SK-N-SH treated with all-trans-retinoic acid at 6 μM for 48 hours (cell line): ENCODE measurements at regions not wholly inside any gene's neighbourhood (a gene's known extent, or its start where the extent isn't known, plus 50 kb on each side); places are given as distances from the start of the nearest gene placed in this dataset.

Experiments
- ATAC-seq: fragments of 200-7000 bp; cut with Tn5 transposase; 3 replicates; pipeline ENCODE4 v1.9.1; 2020; ENCODE audit warnings: mild to moderate bottlenecking, moderate library complexity
- ARNTL ChIP-seq: fragments of 450-650 bp; formaldehyde crosslinking; IDR thresholded peaks from 2 replicates; pipeline ENCODE4 v1.5.0; 2020; ENCODE audit warnings: low read depth, mild to moderate bottlenecking, moderate library complexity, borderline replicate concordance
- BACH2 ChIP-seq: fragments of 250-450 bp; sonication (Bioruptor Pico); IDR thresholded peaks from 2 replicates; pipeline ENCODE4 v1.9.0; 2021; ENCODE audit warnings: mild to moderate bottlenecking, borderline replicate concordance
- CREB5 ChIP-seq: fragments of 250-450 bp; sonication (Bioruptor Pico); IDR thresholded peaks from 2 replicates; pipeline ENCODE4 v1.5.1; 2020; ENCODE audit warnings: low read depth, mild to moderate bottlenecking, moderate library complexity
- CSRNP3 ChIP-seq: fragments of 250-450 bp; sonication (Bioruptor Pico); IDR thresholded peaks from 2 replicates; pipeline ENCODE4 v1.5.1; 2021; ENCODE audit warnings: mild to moderate bottlenecking, moderate library complexity
- ESRRG ChIP-seq: fragments of 250-450 bp; sonication (Bioruptor Pico); IDR thresholded peaks from 2 replicates; pipeline ENCODE4 v1.6.1; 2021; ENCODE audit warnings: mild to moderate bottlenecking
- GLIS3 ChIP-seq: fragments of 250-450 bp; sonication (Bioruptor Pico); IDR thresholded peaks from 2 replicates; pipeline ENCODE4 v1.5.0; 2020; ENCODE audit warnings: mild to moderate bottlenecking, moderate library complexity
- ISL1 ChIP-seq: fragments of 250-450 bp; sonication (Bioruptor Pico); IDR thresholded peaks from 2 replicates; pipeline ENCODE4 v2.1.2; 2022; ENCODE audit warnings: mild to moderate bottlenecking, moderate library complexity
- OSR1 ChIP-seq: fragments of 250-450 bp; sonication (Bioruptor Pico); IDR thresholded peaks from 2 replicates; pipeline ENCODE4 v1.8.0; 2022; ENCODE audit warnings: moderate library complexity, mild to moderate bottlenecking, inconsistent platforms
- PATZ1 ChIP-seq: fragments of 250-450 bp; sonication (Bioruptor Pico); IDR thresholded peaks from 2 replicates; pipeline ENCODE4 v1.8.0; 2020; ENCODE audit warnings: mild to moderate bottlenecking, moderate library complexity, borderline replicate concordance
- POU6F1 ChIP-seq: fragments of 250-450 bp; sonication (Bioruptor Pico); IDR thresholded peaks from 2 replicates; pipeline ENCODE4 v1.8.0; 2021; ENCODE audit warnings: low read depth, mild to moderate bottlenecking, moderate library complexity, borderline replicate concordance
- PPARA ChIP-seq: fragments of 250-450 bp; sonication (Bioruptor Pico); IDR thresholded peaks from 2 replicates; pipeline ENCODE4 v1.5.0; 2020; ENCODE audit warnings: mild to moderate bottlenecking, borderline replicate concordance
- RARB ChIP-seq: fragments of 250-450 bp; sonication (Bioruptor Pico); IDR thresholded peaks from 2 replicates; pipeline ENCODE4 v1.8.0; 2021; ENCODE audit warnings: mild to moderate bottlenecking, moderate library complexity
- SNAI2 ChIP-seq: fragments of 250-450 bp; sonication (Bioruptor Pico); IDR thresholded peaks from 2 replicates; pipeline ENCODE4 v1.5.0; 2020; ENCODE audit warnings: mild to moderate bottlenecking, moderate library complexity
- TCF4 ChIP-seq: fragments of 250-450 bp; sonication (Bioruptor Pico); IDR thresholded peaks from 2 replicates; pipeline ENCODE4 v1.8.0; 2021; ENCODE audit warnings: mild to moderate bottlenecking, moderate library complexity, borderline replicate concordance
- TOX ChIP-seq: fragments of 250-450 bp; sonication (Bioruptor Pico); IDR thresholded peaks from 2 replicates; pipeline ENCODE4 v1.8.0; 2021; ENCODE audit warnings: mild to moderate bottlenecking, moderate library complexity, borderline replicate concordance
- TSHZ2 ChIP-seq: fragments of 250-450 bp; sonication (Bioruptor Pico); IDR thresholded peaks from 2 replicates; pipeline ENCODE4 v1.5.0; 2020; ENCODE audit warnings: mild to moderate bottlenecking, moderate library complexity
- ZC3H10 ChIP-seq: fragments of 250-450 bp; sonication (Bioruptor Pico); IDR thresholded peaks from 2 replicates; pipeline ENCODE4 v1.5.1; 2021; ENCODE audit warnings: mild to moderate bottlenecking, moderate library complexity
- ZFP3 ChIP-seq: fragments of 250-450 bp; sonication (Bioruptor Pico); IDR thresholded peaks from 2 replicates; pipeline ENCODE4 v1.5.0; 2020; ENCODE audit warnings: mild to moderate bottlenecking, moderate library complexity
- ZFP30 ChIP-seq: fragments of 450-650 bp; formaldehyde crosslinking; IDR thresholded peaks from 2 replicates; pipeline ENCODE4 v1.5.0; 2022; ENCODE audit warnings: mild to moderate bottlenecking, moderate library complexity
- ZNF565 ChIP-seq: fragments of 450-650 bp; formaldehyde crosslinking; conservative IDR thresholded peaks from 2 replicates; pipeline ENCODE4 v1.5.0; 2020; ENCODE audit warnings: low read depth, mild to moderate bottlenecking, moderate library complexity
- ZNF70 ChIP-seq: fragments of 450-650 bp; formaldehyde crosslinking; IDR thresholded peaks from 2 replicates; pipeline ENCODE4 v1.5.0; 2020; ENCODE audit warnings: mild to moderate bottlenecking, moderate library complexity
- ZNF8 ChIP-seq: fragments of 450-650 bp; formaldehyde crosslinking; IDR thresholded peaks from 2 replicates; pipeline ENCODE4 v1.5.0; 2020; ENCODE audit warnings: mild to moderate bottlenecking, moderate library complexity

DNA sequence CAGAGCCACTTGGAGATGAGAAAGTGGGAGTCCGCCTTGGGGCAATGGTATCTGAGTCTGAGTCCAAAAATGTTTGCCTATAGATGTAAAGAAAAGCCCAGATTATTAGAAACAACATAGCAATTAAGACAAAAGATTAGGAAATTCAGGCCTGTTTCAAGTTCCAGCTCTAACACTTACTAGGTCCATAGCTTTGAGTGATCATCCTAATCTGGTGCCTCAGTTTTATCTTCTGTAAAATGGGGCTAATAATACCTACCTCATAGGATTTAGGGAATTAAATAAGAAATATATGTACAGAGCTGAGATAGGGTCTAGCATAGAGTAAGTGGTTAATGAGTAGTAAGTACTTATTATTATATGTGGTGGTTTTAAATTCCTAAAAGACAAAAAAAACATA lies 58.6 kb upstream of the NLK start:
- no peak for TF ChIP-seq ZNF70 (CRISPR knock-in tag)
- TF ChIP-seq ZFP3 (CRISPR knock-in tag): no peak
- no peak for TF ChIP-seq TOX (CRISPR knock-in tag)
- no peak for TF ChIP-seq ZNF565 (CRISPR knock-in tag)
- no peak for TF ChIP-seq TSHZ2 (CRISPR knock-in tag)
- TF ChIP-seq BACH2 (CRISPR knock-in tag): no peak
- no peak for TF ChIP-seq GLIS3
- no peak for TF ChIP-seq ARNTL (CRISPR knock-in tag)
- TF ChIP-seq RARB (CRISPR knock-in tag): no peak
- TF ChIP-seq POU6F1 (CRISPR knock-in tag): no peak
- no peak for TF ChIP-seq CREB5
- TF ChIP-seq PPARA (CRISPR knock-in tag): no peak
- no peak for TF ChIP-seq ZFP30 (CRISPR knock-in tag)
- no peak for TF ChIP-seq ZC3H10 (CRISPR knock-in tag)
- TF ChIP-seq ZNF8 (CRISPR knock-in tag): no peak
- no peak for TF ChIP-seq SNAI2 (CRISPR knock-in tag)
- TF ChIP-seq CSRNP3 (CRISPR knock-in tag): no peak
- no peak for TF ChIP-seq PATZ1 (CRISPR knock-in tag)
- no peak for TF ChIP-seq TCF4
- TF ChIP-seq OSR1 (CRISPR knock-in tag): no peak
- no peak for ATAC-seq

GRCh38 chr17:27984404-27984803 lies 58.1 kb upstream of the NLK start:
- ATAC-seq: no peak
- TF ChIP-seq ARNTL (CRISPR knock-in tag) (no peak), ZC3H10 (CRISPR knock-in tag) (no peak), TSHZ2 (CRISPR knock-in tag) (no peak), ESRRG (no peak), ISL1 (no peak), SNAI2 (CRISPR knock-in tag) (no peak), TOX (CRISPR knock-in tag) (no peak), CSRNP3 (CRISPR knock-in tag) (no peak), CREB5 (no peak)
